HCT116 (cell line): ENCODE measurements at regions not wholly inside any gene's neighbourhood (a gene's known extent, or its start where the extent isn't known, plus 50 kb on each side); places are given as distances from the start of the nearest gene placed in this dataset.
"Not testable (repeated sequence)": the region's sequence is repeated elsewhere in the genome, so short reads cannot be mapped to it uniquely, and the experiment has no call there.

Experiments
- ATAC-seq: fragments of 200-7000 bp; cut with Tn5 transposase; 2 replicates; pipeline ENCODE4 v1.9.1; 2020; ENCODE audit warnings: mild to moderate bottlenecking, moderate library complexity
- BruUV-seq: library from RNA; stranded (reverse); fragments of 400-500 nt; replicated peaks from 2 replicates; lab custom pipeline; 2021; lab: Mats Ljungman, UMichigan
- CTCF ChIA-PET: fragments of 300-600 bp; sonication (Branson Sonifier 250); formaldehyde crosslinking; loops from one replicate; lab custom pipeline; 2021; ENCODE audit warnings: antibody characterized with exemption; lab: Charles Lee
- POLR2A ChIA-PET: fragments of 300-600, 350-600 bp; sonication (Branson Sonifier 250); formaldehyde crosslinking; loops from one replicate; lab custom pipeline; 2021; ENCODE audit warnings: antibody characterized with exemption; lab: Charles Lee
- RAD21 ChIA-PET, 2 experiments: fragments of 300-600 bp; sonication (Branson Sonifier 250); formaldehyde crosslinking; loops; one replicate each; lab custom pipeline; 2023; ENCODE audit warnings: low total read pairs in 2 of 2; ENCODE audit not compliant: uncharacterized antibody in 2 of 2, unreplicated experiment in 2 of 2, low non-redundant PET in 1 of 2; lab: Charles Lee
- DNase-seq: peaks from one replicate; pipeline ENCODE4 v3.0.0-alpha.2; 2010; ENCODE audit warnings: low read depth, low spot score
- H2AFZ ChIP-seq: fragments of 200-600 bp; shearing (Covaris generic), sonication (generic); 2 replicates; pipeline ENCODE4 v1.6.1; 2017; ENCODE audit warnings: low read depth, mixed run types, mixed read lengths, antibody characterized with exemption, low read length; ENCODE audit not compliant: poor library complexity, severe bottlenecking
- H3K27ac ChIP-seq: 2 replicates; pipeline ENCODE4 v1.5.1; 2012; ENCODE audit warnings: low read depth, low read length
- H3K27me3 ChIP-seq: fragments of 200-600 bp; sonication (generic); 2 replicates; pipeline ENCODE4 v1.6.1; 2016; ENCODE audit warnings: mixed run types, low read length, mixed read lengths; ENCODE audit not compliant: insufficient read depth
- H3K36me3 ChIP-seq, 2 experiments: fragments of 200-500 bp in 1 of 2; fragments of 200-600 bp in 1 of 2; sonication (Bioruptor generic) in 1 of 2; sonication (generic) in 1 of 2; 2 replicates each; pipeline versions ENCODE4 v1.5.1 to v1.6.1; 2014 to 2016; ENCODE audit warnings: low read length in 2 of 2, inconsistent platforms in 1 of 2, mixed read lengths in 1 of 2, mixed run types in 1 of 2; ENCODE audit not compliant: insufficient read depth in 2 of 2, control insufficient read depth in 1 of 2
- H3K4me1 ChIP-seq, 2 experiments: fragments of 200-600 bp in 1 of 2; sonication (generic) in 1 of 2; 2 replicates each; pipeline versions ENCODE4 v1.5.1 to v1.6.1; 2012 to 2017; ENCODE audit warnings: low read length in 2 of 2, inconsistent platforms in 1 of 2, mild to moderate bottlenecking in 1 of 2, mixed read lengths in 1 of 2, mixed run types in 1 of 2, moderate library complexity in 1 of 2; ENCODE audit not compliant: insufficient read depth in 2 of 2, control insufficient read depth in 1 of 2
- H3K4me2 ChIP-seq: fragments of 200-600 bp; sonication (generic); 2 replicates; pipeline ENCODE4 v1.6.1; 2017; ENCODE audit warnings: mixed run types, low read length, mixed read lengths
- H3K4me3 ChIP-seq, 2 experiments: fragments of 200-600 bp in 1 of 2; sonication (generic) in 1 of 2; replicated peaks in 1 of 2; 2 replicates each; pipeline ENCODE4 v1.5.1; 2011 to 2016; ENCODE audit warnings: low read length in 2 of 2, control low read depth in 1 of 2, low read depth in 1 of 2, mild to moderate bottlenecking in 1 of 2, mixed read lengths in 1 of 2, mixed run types in 1 of 2
- H3K79me2 ChIP-seq: fragments of 200-600 bp; sonication (generic); 2 replicates; pipeline ENCODE4 v1.6.1; 2017; ENCODE audit warnings: mild to moderate bottlenecking, mixed run types, low read length, moderate library complexity, mixed read lengths; ENCODE audit not compliant: insufficient read depth
- H3K9ac ChIP-seq: fragments of 200-600 bp; sonication (generic); 2 replicates; pipeline ENCODE4 v1.6.1; 2016; ENCODE audit warnings: low read length, mixed read lengths
- H3K9me2 ChIP-seq: fragments of 200-600 bp; sonication (generic), shearing (Covaris generic); 2 replicates; pipeline ENCODE4 v1.6.1; 2017; ENCODE audit warnings: mixed run types, mild to moderate bottlenecking, moderate library complexity; ENCODE audit not compliant: insufficient read depth
- H3K9me3 ChIP-seq, 2 experiments: fragments of 200-500 bp in 1 of 2; fragments of 200-600 bp in 1 of 2; sonication (Bioruptor generic) in 1 of 2; sonication (generic) in 1 of 2; 2 replicates each; pipeline ENCODE4 v1.6.1; 2014 to 2017; ENCODE audit warnings: low read length in 2 of 2, mixed read lengths in 2 of 2, inconsistent platforms in 1 of 2, low read depth in 1 of 2, mild to moderate bottlenecking in 1 of 2, mixed run types in 1 of 2, moderate library complexity in 1 of 2; ENCODE audit not compliant: control insufficient read depth in 1 of 2, insufficient read depth in 1 of 2
- H4K20me1 ChIP-seq: fragments of 200-600 bp; sonication (generic), shearing (Covaris generic); 2 replicates; pipeline ENCODE4 v1.6.1; 2017; ENCODE audit warnings: mixed run types, mild to moderate bottlenecking, moderate library complexity; ENCODE audit not compliant: insufficient read depth
- RAD21 ChIP-seq: IDR thresholded peaks from 2 replicates; pipeline ENCODE4 v1.6.1; 2012; ENCODE audit warnings: low read depth, mild to moderate bottlenecking
- intact Hi-C: fragments of 100-400 bp; cut with micrococcal nuclease; formaldehyde crosslinking; loops from 2 replicates; pipeline ENCODE4 v1.10.0; 2022
- TF ChIP-seq, protein P1 (sequence below): IDR thresholded peaks from 2 replicates; pipeline ENCODE4 v1.6.1; 2011; ENCODE audit warnings: mild to moderate bottlenecking, low read length, moderate library complexity; ENCODE audit not compliant: insufficient replicate concordance; ENCODE audit errors: extremely low read depth

DNA sequence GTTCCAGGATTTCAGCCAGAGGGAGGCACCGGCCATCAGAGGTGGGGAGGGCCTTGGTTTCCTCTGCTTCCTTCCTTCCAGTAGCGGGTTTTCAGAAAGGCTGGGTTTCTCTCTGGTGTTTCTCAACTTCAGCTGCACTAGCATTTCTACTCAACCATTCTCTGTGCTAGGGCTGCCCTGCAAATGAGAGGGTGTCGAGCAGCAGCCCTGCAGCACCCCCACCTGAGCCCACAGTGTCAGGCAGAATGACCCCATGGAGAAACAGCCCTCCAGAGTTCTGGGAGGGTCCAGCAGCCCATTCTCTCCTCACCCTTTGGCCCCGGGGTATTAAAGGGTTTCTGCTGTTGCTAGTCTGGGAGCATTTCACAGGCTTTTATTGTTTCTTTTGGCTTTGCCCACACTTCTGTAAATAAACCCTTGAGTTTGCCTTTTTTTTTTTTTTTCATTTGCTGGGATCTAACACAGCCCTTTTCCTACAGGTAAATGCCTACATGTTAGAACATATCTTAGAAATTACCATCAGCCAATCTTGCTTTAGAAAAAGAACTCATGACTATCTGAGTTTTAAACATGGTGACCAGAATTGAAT is 151.5 kb upstream of the VIPR2 start:
- RAD21 ChIA-PET = no interaction called here
- H3K36me3 ChIP-seq = no peaks in the 10 kb centered on the region

DNA sequence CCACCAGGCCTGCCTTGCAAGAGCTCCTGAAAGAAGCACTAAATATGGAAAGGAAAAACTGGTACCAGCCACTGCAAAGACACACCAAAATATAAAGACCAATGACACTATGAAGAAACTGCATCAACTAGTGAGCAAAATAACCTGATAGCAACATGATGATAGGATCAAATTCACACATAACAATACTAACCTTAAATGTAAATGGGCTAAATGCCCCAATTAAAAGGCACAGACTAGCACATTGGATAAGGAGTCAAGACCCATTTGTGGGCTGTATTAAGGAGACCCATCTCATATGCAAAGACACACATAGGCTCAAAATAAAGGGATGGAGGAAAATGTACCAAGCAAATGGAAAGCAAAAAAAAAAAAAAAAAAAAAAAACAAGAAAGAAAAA is 141.8 kb upstream of the VIPR2 start:
- CTCF ChIA-PET, BruUV-seq, H3K9me3 ChIP-seq, H3K9me2 ChIP-seq, H3K4me1 ChIP-seq, H3K27me3 ChIP-seq, H3K4me2 ChIP-seq, H3K36me3 ChIP-seq, RAD21 ChIA-PET, H3K4me3 ChIP-seq, POLR2A ChIA-PET, H3K9ac ChIP-seq, H3K27ac ChIP-seq, H3K79me2 ChIP-seq, H4K20me1 ChIP-seq, DNase-seq, H2AFZ ChIP-seq, intact Hi-C loops, ATAC-seq: not testable (repeated sequence)

More for the DNA sequence above, 151.5 kb upstream of the VIPR2 start:
- DNase-seq (no peak), ATAC-seq (no peak)
- no peaks in the 10 kb centered on the region for H3K9me2 ChIP-seq
- no peak overlapping the region for H3K4me3 ChIP-seq
- no peak overlapping the region for H2AFZ ChIP-seq
- ChIA-PET POLR2A (no interaction called here), CTCF (no interaction called here)
- H3K9ac ChIP-seq = no peak overlapping the region
- H3K79me2 ChIP-seq = no peaks in the 10 kb centered on the region
- no peak overlapping the region for H3K27ac ChIP-seq
- no peaks in the 10 kb centered on the region for H3K9me3 ChIP-seq
- no peak overlapping the region for H3K4me2 ChIP-seq
- H4K20me1 ChIP-seq = no peaks in the 10 kb centered on the region
- BruUV-seq = no TSS peak
- H3K27me3 ChIP-seq = peaks cover 9% of the 10 kb centered on the region
- no peak for TF ChIP-seq RAD21
- TF ChIP-seq, protein P1, sequence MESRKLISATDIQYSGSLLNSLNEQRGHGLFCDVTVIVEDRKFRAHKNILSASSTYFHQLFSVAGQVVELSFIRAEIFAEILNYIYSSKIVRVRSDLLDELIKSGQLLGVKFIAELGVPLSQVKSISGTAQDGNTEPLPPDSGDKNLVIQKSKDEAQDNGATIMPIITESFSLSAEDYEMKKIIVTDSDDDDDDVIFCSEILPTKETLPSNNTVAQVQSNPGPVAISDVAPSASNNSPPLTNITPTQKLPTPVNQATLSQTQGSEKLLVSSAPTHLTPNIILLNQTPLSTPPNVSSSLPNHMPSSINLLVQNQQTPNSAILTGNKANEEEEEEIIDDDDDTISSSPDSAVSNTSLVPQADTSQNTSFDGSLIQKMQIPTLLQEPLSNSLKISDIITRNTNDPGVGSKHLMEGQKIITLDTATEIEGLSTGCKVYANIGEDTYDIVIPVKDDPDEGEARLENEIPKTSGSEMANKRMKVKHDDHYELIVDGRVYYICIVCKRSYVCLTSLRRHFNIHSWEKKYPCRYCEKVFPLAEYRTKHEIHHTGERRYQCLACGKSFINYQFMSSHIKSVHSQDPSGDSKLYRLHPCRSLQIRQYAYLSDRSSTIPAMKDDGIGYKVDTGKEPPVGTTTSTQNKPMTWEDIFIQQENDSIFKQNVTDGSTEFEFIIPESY = no peak
- TF ChIP-seq, all 23 proteins: peak for 0
- no peaks in the 10 kb centered on the region for H3K4me1 ChIP-seq
- intact Hi-C loops = no loop called here
